Vagina (tissue), 2 donors: ENCODE measurements at regions not wholly inside any gene's neighbourhood (a gene's known extent, or its start where the extent isn't known, plus 50 kb on each side); places are given as distances from the start of the nearest gene placed in this dataset.

ENCODE experiments used
- DNase-seq, 2 donors: peaks; one replicate each; pipeline ENCODE4 v3.0.0-alpha.2; 2017; ENCODE audit errors: extremely low spot score in 2 of 2
- H3K27ac ChIP-seq: fragments of 200-600 bp; sonication (generic); one replicate; pipeline ENCODE4 v1.5.1; 2019
- H3K27me3 ChIP-seq: fragments of 200-600 bp; sonication (generic); one replicate; pipeline ENCODE4 v1.5.1; 2019
- H3K36me3 ChIP-seq, 2 donors: fragments of 200-600 bp; sonication (generic); one replicate each; pipeline ENCODE4 v1.5.1; 2017 to 2019
- H3K4me1 ChIP-seq: fragments of 200-600 bp; sonication (generic); one replicate; pipeline ENCODE4 v1.5.1; 2019
- H3K4me3 ChIP-seq, 2 donors: fragments of 200-600 bp; sonication (generic); 1 replicate in 1 of 2; 2 replicates in 1 of 2; pipeline ENCODE4 v1.5.1; 2016 to 2019
- H3K9me3 ChIP-seq: fragments of 200-600 bp; sonication (generic); one replicate; pipeline ENCODE4 v1.5.1; 2019
- POLR2A ChIP-seq, 2 donors: fragments of 450-650 bp; IDR thresholded peaks; one replicate each; pipeline ENCODE4 v1.6.1; 2017; ENCODE audit warnings: antibody characterized with exemption in 2 of 2, mild to moderate bottlenecking in 2 of 2, moderate library complexity in 2 of 2
- POLR2AphosphoS5 ChIP-seq, 2 donors: sonication (generic); formaldehyde crosslinking; IDR thresholded peaks; one replicate each; pipeline ENCODE4 v1.9.0; 2017; ENCODE audit warnings: antibody characterized with exemption in 2 of 2, mild to moderate bottlenecking in 2 of 2, low read depth in 1 of 2; ENCODE audit not compliant: insufficient read depth in 1 of 2
- intact Hi-C: fragments of 100-400 bp; cut with DNase I; formaldehyde crosslinking; loops from one replicate; pipeline ENCODE4 v1.15.1; 2023
- TF ChIP-seq, protein P1 (sequence below), 3 experiments: fragments of 450-650 bp in 2 of 3; fragments of 200-600 bp in 1 of 3; sonication (generic) in 1 of 3; IDR thresholded peaks; one replicate each; pipeline ENCODE4 v1.5.1; 2017 to 2019; ENCODE audit warnings: antibody characterized with exemption in 3 of 3, mild to moderate bottlenecking in 2 of 3, moderate library complexity in 2 of 3

DNA sequence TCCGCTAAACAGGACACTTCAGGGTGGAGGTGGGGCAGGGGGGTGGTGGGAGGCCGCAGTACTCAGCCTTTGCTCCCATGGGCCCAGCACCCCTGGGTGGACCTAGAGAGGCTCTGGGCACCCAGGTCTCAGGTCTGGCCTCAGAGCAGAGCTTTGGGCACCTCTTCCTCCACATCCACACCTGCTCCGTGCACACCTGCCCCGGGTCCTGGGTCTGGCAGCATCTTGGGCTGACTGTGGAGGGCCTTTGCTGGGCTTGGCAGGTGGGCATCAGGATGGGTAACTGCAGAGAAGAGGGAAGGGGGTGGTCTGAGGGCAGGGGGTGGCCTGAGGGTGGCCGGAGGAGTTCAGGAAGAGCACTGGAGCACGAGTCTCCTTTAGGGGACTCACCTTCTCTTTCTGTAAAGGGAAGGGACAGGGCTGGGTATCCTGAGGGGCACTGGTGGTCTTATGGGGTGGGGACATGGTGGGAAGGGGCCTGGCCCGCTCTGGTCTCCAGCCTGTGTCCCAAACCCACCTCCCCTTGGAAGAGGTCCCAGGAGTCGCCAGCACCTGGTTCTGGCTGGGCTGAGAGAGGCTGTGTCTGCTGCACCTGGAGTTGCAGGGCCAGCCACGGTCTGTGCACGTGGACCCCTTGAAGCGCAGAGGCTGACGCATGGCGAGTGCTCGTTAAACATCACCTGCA, 106.7 kb upstream of the IER5L start:
- peak in 1 of 2 donors; percentile 47 for DNase-seq
- intact Hi-C loops = no loop called here
- Histone ChIP-seq H3K4me1 (no peaks in the 10 kb centered on the region), H3K4me3 (no peak overlapping the region), H3K36me3 (no peaks in the 10 kb centered on the region), H3K27ac (no peak overlapping the region), H3K9me3 (no peaks in the 10 kb centered on the region), H3K27me3 (no peaks in the 10 kb centered on the region)
- TF ChIP-seq POLR2A (IDR thresholded peaks at IDR 0.05) (no peak), POLR2AphosphoS5 (IDR thresholded peaks at IDR 0.05; ENCODE audit: insufficient read depth in 1 of 2, low read depth in 1 of 2) (no peak)
- TF ChIP-seq, protein P1, sequence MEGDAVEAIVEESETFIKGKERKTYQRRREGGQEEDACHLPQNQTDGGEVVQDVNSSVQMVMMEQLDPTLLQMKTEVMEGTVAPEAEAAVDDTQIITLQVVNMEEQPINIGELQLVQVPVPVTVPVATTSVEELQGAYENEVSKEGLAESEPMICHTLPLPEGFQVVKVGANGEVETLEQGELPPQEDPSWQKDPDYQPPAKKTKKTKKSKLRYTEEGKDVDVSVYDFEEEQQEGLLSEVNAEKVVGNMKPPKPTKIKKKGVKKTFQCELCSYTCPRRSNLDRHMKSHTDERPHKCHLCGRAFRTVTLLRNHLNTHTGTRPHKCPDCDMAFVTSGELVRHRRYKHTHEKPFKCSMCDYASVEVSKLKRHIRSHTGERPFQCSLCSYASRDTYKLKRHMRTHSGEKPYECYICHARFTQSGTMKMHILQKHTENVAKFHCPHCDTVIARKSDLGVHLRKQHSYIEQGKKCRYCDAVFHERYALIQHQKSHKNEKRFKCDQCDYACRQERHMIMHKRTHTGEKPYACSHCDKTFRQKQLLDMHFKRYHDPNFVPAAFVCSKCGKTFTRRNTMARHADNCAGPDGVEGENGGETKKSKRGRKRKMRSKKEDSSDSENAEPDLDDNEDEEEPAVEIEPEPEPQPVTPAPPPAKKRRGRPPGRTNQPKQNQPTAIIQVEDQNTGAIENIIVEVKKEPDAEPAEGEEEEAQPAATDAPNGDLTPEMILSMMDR (IDR thresholded peaks at IDR 0.05) = no peak

DNA sequence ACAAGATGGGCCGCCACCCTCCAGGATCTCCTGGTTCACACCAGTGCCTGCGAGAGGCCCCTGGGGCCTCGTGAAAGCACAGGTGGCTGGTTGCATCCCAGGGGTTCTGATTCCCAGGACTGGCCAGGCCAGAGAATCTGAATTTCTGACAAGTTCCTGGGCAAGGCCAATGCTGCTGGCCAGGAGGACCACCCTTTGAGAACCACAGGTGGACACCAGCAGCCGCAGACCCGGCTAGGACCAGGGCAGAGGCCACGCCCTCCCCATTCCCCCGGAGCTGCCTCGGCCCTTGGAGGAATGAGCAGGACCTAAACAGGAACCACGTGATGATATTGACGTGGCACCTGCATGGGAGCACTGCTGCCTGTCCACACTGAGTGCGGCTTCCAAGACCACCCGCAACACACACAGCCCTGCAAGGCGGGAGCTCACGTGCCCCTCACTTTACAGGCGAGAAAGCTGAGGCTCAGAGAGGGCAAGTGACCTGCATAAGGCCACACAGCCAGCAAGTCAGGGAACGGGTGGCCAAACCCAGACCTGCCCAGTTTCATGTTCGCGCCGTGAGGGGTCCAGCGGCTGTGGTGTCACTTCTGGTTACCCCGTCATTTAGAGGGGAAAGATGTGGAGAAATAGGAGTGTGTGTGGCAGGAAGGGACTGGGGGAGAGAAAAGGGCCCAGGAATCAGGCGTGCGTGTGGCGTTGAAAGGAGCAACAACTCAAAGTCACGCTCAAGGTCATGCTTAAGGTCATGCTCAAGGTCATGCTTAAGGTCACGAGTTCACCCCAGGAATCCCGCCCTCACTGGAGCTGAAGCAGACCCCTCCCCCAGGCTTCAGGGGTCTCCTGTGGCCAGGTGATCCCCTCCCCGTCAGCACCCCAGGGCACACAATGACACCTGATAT, 105.9 kb upstream of the IER5L start:
- Histone ChIP-seq H3K4me1 (no peaks in the 10 kb centered on the region), H3K27ac (no peak overlapping the region), H3K4me3 (no peak overlapping the region), H3K36me3 (no peaks in the 10 kb centered on the region), H3K9me3 (no peaks in the 10 kb centered on the region), H3K27me3 (no peaks in the 10 kb centered on the region)
- DNase-seq = peak; percentile 75 to 84
- TF ChIP-seq POLR2AphosphoS5 (IDR thresholded peaks at IDR 0.05; ENCODE audit: insufficient read depth in 1 of 2, low read depth in 1 of 2) (no peak), POLR2A (IDR thresholded peaks at IDR 0.05) (no peak)
- TF ChIP-seq, protein P1 (IDR thresholded peaks at IDR 0.05) = no peak
- intact Hi-C loops = no loop called here

- intact Hi-C loops = no loop called here
- H3K27ac ChIP-seq = no peak overlapping the region
- H3K9me3 ChIP-seq = no peaks in the 10 kb centered on the region
- no peaks in the 10 kb centered on the region for H3K27me3 ChIP-seq
- H3K4me1 ChIP-seq = no peaks in the 10 kb centered on the region
- TF ChIP-seq POLR2A (IDR thresholded peaks at IDR 0.05) (no peak), POLR2AphosphoS5 (IDR thresholded peaks at IDR 0.05; ENCODE audit: insufficient read depth in 1 of 2, low read depth in 1 of 2) (no peak)
- TF ChIP-seq, protein P1 (IDR thresholded peaks at IDR 0.05) = no peak
- DNase-seq = peak in 1 of 2 donors; percentile 91
- peak overlapping the region; percentile 8 to 38 for H3K4me3 ChIP-seq
- no peaks in the 10 kb centered on the region for H3K36me3 ChIP-seq
Observed at GRCh38 chr9:129283291-129283691, 105.2 kb upstream of the IER5L start.

DNA sequence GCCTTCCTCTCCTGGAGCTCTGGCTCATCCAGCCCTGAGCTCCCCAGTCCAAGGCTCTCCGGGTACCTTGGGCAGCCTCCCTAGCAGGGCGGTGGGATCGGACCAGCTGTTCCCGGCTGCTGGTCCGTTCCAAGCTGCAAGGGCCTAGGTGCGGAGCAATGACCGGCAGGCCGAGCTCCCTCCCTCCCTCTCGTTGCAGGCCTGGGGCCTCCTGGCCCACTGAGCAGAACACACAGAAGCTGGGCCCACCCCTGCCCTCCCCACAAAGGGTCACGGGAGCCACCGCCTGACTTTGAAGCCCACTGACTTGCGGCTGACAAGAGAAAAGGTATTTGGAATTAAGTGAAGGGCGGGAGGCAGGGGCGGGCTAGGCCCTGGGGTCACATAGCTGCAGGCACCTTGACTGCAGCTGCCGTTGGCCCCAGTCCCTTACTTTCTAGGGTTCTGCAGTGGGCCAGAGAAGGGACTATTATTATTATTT, 104.7 kb upstream of the IER5L start:
- H3K9me3 ChIP-seq = no peaks in the 10 kb centered on the region
- no peak for TF ChIP-seq POLR2A (IDR thresholded peaks at IDR 0.05)
- TF ChIP-seq POLR2AphosphoS5 (IDR thresholded peaks at IDR 0.05; ENCODE audit: insufficient read depth in 1 of 2, low read depth in 1 of 2) = no peak
- TF ChIP-seq, protein P1 (IDR thresholded peaks at IDR 0.05) = no peak
- H3K4me3 ChIP-seq = peak overlapping the region; percentile 8 to 38
- intact Hi-C loops = no loop called here
- peak in 1 of 2 donors; percentile 56 for DNase-seq
- H3K27me3 ChIP-seq = no peaks in the 10 kb centered on the region
- peaks cover 4% of the 10 kb centered on the region for H3K4me1 ChIP-seq
- no peaks in the 10 kb centered on the region for H3K36me3 ChIP-seq
- peak overlapping the region; percentile 49 for H3K27ac ChIP-seq
